ENCODE measurements at regions not wholly inside any gene's neighbourhood (a gene's known extent, or its start where the extent isn't known, plus 50 kb on each side); places are given as distances from the start of the nearest gene placed in this dataset.

- BruUV-seq (replicated peaks): no TSS peak
- peak overlapping the region; percentile 25; the same call in 1 of the 2 replicates for H2AFZ ChIP-seq (ENCODE audit: control insufficient read depth, low read depth, low read length)
- RAD21 ChIA-PET (ENCODE audit: unreplicated experiment): no interaction called here
- in situ Hi-C loops (cut with MboI): no loop called here
- H3K4me2 ChIP-seq (ENCODE audit: control insufficient read depth, insufficient read depth): no peak overlapping the region
- no peaks in the 10 kb centered on the region for H4K20me1 ChIP-seq (ENCODE audit: control insufficient read depth, insufficient read depth)
- POLR2A ChIA-PET: no interaction called here
- CTCF ChIA-PET: no interaction called here
- no peak overlapping the region for H3K4me3 ChIP-seq
- H3K27me3 ChIP-seq (replicated peaks in 1 of 2; ENCODE audit: control insufficient read depth in 2 of 2, insufficient read depth in 2 of 2, low read length in 1 of 2): no peaks in the 10 kb centered on the region
- DNase-seq (ENCODE audit: low read depth, low spot score) (no peak), ATAC-seq (peak; percentile 83), FAIRE-seq (peak; percentile 86)
- no peak overlapping the region for H3K27ac ChIP-seq (ENCODE audit: control insufficient read depth, insufficient read depth)
- H3K9me3 ChIP-seq (replicated peaks; ENCODE audit: control insufficient read depth, insufficient read depth, low read length): no peaks in the 10 kb centered on the region; the same call in 2 of the 3 replicates
- TF ChIP-seq RAD51 (IDR thresholded peaks at IDR 0.05) (peak; percentile 93), SIX5 (IDR thresholded peaks at IDR 0.05; ENCODE audit: low read depth, low read length, severe bottlenecking) (peak; percentile 83), CBFB (IDR thresholded peaks at IDR 0.05; ENCODE audit: low read depth) (peak; percentile 77; the same call in 1 of the 2 replicates), CREB1 (IDR thresholded peaks at IDR 0.05; ENCODE audit: low read depth) (no peak), ATF3 (IDR thresholded peaks at IDR 0.05; ENCODE audit: borderline replicate concordance, extremely low read depth, low read depth, low read length) (peak; percentile 74; the same call in 1 of the 2 replicates), IKZF1 (conservative IDR thresholded peaks at IDR 0.05) (peak; percentile 45), BCL3 (IDR thresholded peaks at IDR 0.05; ENCODE audit: borderline replicate concordance, insufficient read depth, low read depth, low read length, poor library complexity, severe bottlenecking) (no peak), MTA2 (IDR thresholded peaks at IDR 0.05; ENCODE audit: low read depth) (no peak), RUNX3 (IDR thresholded peaks at IDR 0.05; ENCODE audit: low read length) (peak; percentile 94), ZNF592 (IDR thresholded peaks at IDR 0.05) (no peak), USF2 (IDR thresholded peaks at IDR 0.05; ENCODE audit: borderline replicate concordance, low read depth, low read length) (peak; percentile 66), HCFC1 (IDR thresholded peaks at IDR 0.05; ENCODE audit: low read length) (peak; percentile 78), POLR2AphosphoS2 (IDR thresholded peaks at IDR 0.05; ENCODE audit: low read depth, low read length) (no peak), TCF12 (IDR thresholded peaks at IDR 0.05; ENCODE audit: low read depth, low read length) (no peak), NR2C1 (IDR thresholded peaks at IDR 0.05) (peak; percentile 10; the same call in 1 of the 2 replicates), BHLHE40 (IDR thresholded peaks at IDR 0.05; ENCODE audit: borderline replicate concordance in 1 of 2, low read depth in 2 of 2, low read length in 1 of 2) (peak in 1 of 2 experiments; percentile 35; a peak in 1 of 4 replicates), USF1 (IDR thresholded peaks at IDR 0.05; ENCODE audit: borderline replicate concordance, extremely low read length, insufficient read depth, low read depth, low read length) (peak; percentile 90)
- WGBS (ENCODE audit: insufficient coverage, insufficient replicate concordance, low lambda C conversion rate, missing lambda C conversion rate): 26% methylated on average over 2 of the region's 2 CpGs
- no peaks in the 10 kb centered on the region for H3K79me2 ChIP-seq (ENCODE audit: control insufficient read depth, insufficient read depth, low read length)
- no peaks in the 10 kb centered on the region for H3K4me1 ChIP-seq (ENCODE audit: control insufficient read depth, insufficient read depth, low read length)
- H3K9ac ChIP-seq (ENCODE audit: control insufficient read depth, insufficient read depth, low read length): no peak overlapping the region
- SMC1A ChIA-PET (ENCODE audit: uncharacterized antibody, unreplicated experiment): interaction anchor here (0.6 kb wide), 1 partner anchor 178 kb away, joined by 3 read pairs; no protein-coding TSS in a partner anchor
- intact Hi-C loops (cut with micrococcal nuclease; ENCODE audit: unreplicated experiment): no loop called here
- no peaks in the 10 kb centered on the region for H3K36me3 ChIP-seq (ENCODE audit: control insufficient read depth in 2 of 2, insufficient read depth in 2 of 2, low read length in 1 of 2)
These were observed 360.2 kb downstream of the PREX1 start for GRCh38 chr20:48467622-48468021.
